ENCODE measurements at regions not wholly inside any gene's neighbourhood (a gene's known extent, or its start where the extent isn't known, plus 50 kb on each side); places are given as distances from the start of the nearest gene placed in this dataset.

- TF ChIP-seq CTCF (IDR thresholded peaks at IDR 0.05; ENCODE audit: insufficient read depth, low read depth, low read length) (no peak), EZH2 (IDR thresholded peaks at IDR 0.05; ENCODE audit: insufficient read depth, low read length) (no peak)
Observed at GRCh38 chr5:4939042-4939781, 200.9 kb upstream of the ADAMTS16 start.
